IMR-90 (cell line): ENCODE measurements at regions not wholly inside any gene's neighbourhood (a gene's known extent, or its start where the extent isn't known, plus 50 kb on each side); places are given as distances from the start of the nearest gene placed in this dataset.

Experiments
- ATAC-seq: fragments of 200-7000 bp; cut with Tn5 transposase; 2 replicates; pipeline ENCODE4 v1.9.1; 2020; ENCODE audit warnings: low read depth, mild to moderate bottlenecking, moderate library complexity
- BruUV-seq: library from RNA; stranded (reverse); fragments of 400-500 nt; replicated peaks from 2 replicates; lab custom pipeline; 2021; lab: Mats Ljungman, UMichigan
- CTCF ChIA-PET: fragments of 300-600 bp; formaldehyde crosslinking; extraction: SDS; loops from one replicate; lab custom pipeline; 2021; ENCODE audit warnings: antibody characterized with exemption; lab: Yijun Ruan, JAX
- POLR2A ChIA-PET: fragments of 300-600 bp; sonication (Branson Sonifier 250); formaldehyde crosslinking; loops from one replicate; lab custom pipeline; 2022; ENCODE audit warnings: antibody characterized with exemption; ENCODE audit not compliant: unreplicated experiment; lab: Charles Lee
- DNase-seq: peaks from one replicate; pipeline ENCODE4 v3.0.0; 2013
- H2AFZ ChIP-seq: replicated peaks from 2 replicates; pipeline ENCODE3; 2013; ENCODE audit warnings: low read length, mild to moderate bottlenecking; ENCODE audit not compliant: poor library complexity
- H2AK5ac ChIP-seq: 2 replicates; pipeline ENCODE4 v1.6.1; 2013; ENCODE audit warnings: low read depth, low read length, inconsistent platforms
- H2AK9ac ChIP-seq: replicated peaks from 2 replicates; pipeline ENCODE3; 2013; ENCODE audit warnings: mild to moderate bottlenecking, low read depth, low read length, moderate library complexity; ENCODE audit not compliant: poor library complexity
- H2BK120ac ChIP-seq: 2 replicates; pipeline ENCODE4 v1.6.1; 2013; ENCODE audit warnings: low read depth, low read length, inconsistent platforms
- H2BK15ac ChIP-seq: 3 replicates; pipeline ENCODE4 v1.6.1; 2013; ENCODE audit warnings: low read depth, low read length, inconsistent platforms
- H2BK20ac ChIP-seq: 2 replicates; pipeline ENCODE4 v1.6.1; 2013; ENCODE audit warnings: low read depth, mild to moderate bottlenecking, inconsistent platforms, low read length, moderate library complexity
- H2BK5ac ChIP-seq: 2 replicates; pipeline ENCODE4 v1.6.1; 2013; ENCODE audit warnings: mild to moderate bottlenecking, low read depth, low read length, inconsistent platforms; ENCODE audit not compliant: poor library complexity, severe bottlenecking
- H3K14ac ChIP-seq: replicated peaks from 2 replicates; pipeline ENCODE4 v1.6.1; 2013; ENCODE audit warnings: low read depth, low read length, inconsistent platforms
- H3K18ac ChIP-seq: 2 replicates; pipeline ENCODE4 v1.6.1; 2013; ENCODE audit warnings: low read depth, low read length, control low read depth
- H3K23ac ChIP-seq: 2 replicates; pipeline ENCODE4 v1.6.1; 2013; ENCODE audit warnings: low read depth, low read length, inconsistent platforms
- H3K27ac ChIP-seq: 2 replicates; pipeline ENCODE4 v1.5.1; 2013; ENCODE audit warnings: mild to moderate bottlenecking, control low read depth, low read length; ENCODE audit not compliant: insufficient read depth
- H3K27me3 ChIP-seq: 2 replicates; pipeline ENCODE4 v1.6.1; 2013; ENCODE audit warnings: low read length; ENCODE audit not compliant: control insufficient read depth, insufficient read depth
- H3K36me3 ChIP-seq: 2 replicates; pipeline ENCODE4 v1.6.1; 2013; ENCODE audit warnings: low read length, mixed read lengths; ENCODE audit not compliant: control insufficient read depth, insufficient read depth
- H3K4ac ChIP-seq: 2 replicates; pipeline ENCODE4 v1.6.1; 2013; ENCODE audit warnings: low read depth, low read length, inconsistent platforms
- H3K4me1 ChIP-seq: 2 replicates; pipeline ENCODE4 v1.6.1; 2013; ENCODE audit warnings: low read length, mixed read lengths; ENCODE audit not compliant: control insufficient read depth, insufficient read depth
- H3K4me2 ChIP-seq: 2 replicates; pipeline ENCODE4 v1.6.1; 2013; ENCODE audit warnings: low read depth, mild to moderate bottlenecking, control low read depth, low read length, moderate library complexity
- H3K4me3 ChIP-seq: 2 replicates; pipeline ENCODE4 v1.5.1; 2013; ENCODE audit warnings: low read depth, mild to moderate bottlenecking, control low read depth, low read length, moderate library complexity; ENCODE audit not compliant: insufficient read depth
- H3K56ac ChIP-seq: 2 replicates; pipeline ENCODE4 v1.6.1; 2013; ENCODE audit warnings: low read length, inconsistent platforms; ENCODE audit not compliant: insufficient read depth; ENCODE audit errors: extremely low read depth
- H3K79me1 ChIP-seq, 2 experiments: 2 replicates each; pipeline ENCODE4 v1.6.1; 2013; ENCODE audit warnings: low read length in 2 of 2, inconsistent platforms in 1 of 2, low read depth in 1 of 2
- H3K9ac ChIP-seq: 2 replicates; pipeline ENCODE4 v1.6.1; 2013; ENCODE audit warnings: low read depth, low read length, control low read depth
- H3K9me1 ChIP-seq: 2 replicates; pipeline ENCODE4 v1.6.1; 2013; ENCODE audit warnings: low read length, inconsistent platforms; ENCODE audit not compliant: insufficient read depth
- H3K9me3 ChIP-seq: 2 replicates; pipeline ENCODE4 v1.6.1; 2013; ENCODE audit warnings: low read length; ENCODE audit not compliant: control insufficient read depth, insufficient read depth
- H4K20me1 ChIP-seq: 2 replicates; pipeline ENCODE4 v1.6.1; 2013; ENCODE audit warnings: low read length, inconsistent platforms; ENCODE audit not compliant: insufficient read depth
- H4K5ac ChIP-seq: 2 replicates; pipeline ENCODE4 v1.6.1; 2013; ENCODE audit warnings: mild to moderate bottlenecking, low read depth, low read length, control low read depth
- H4K8ac ChIP-seq, 2 experiments: 2 replicates each; pipeline ENCODE4 v1.6.1; 2013; ENCODE audit warnings: low read depth in 2 of 2, low read length in 2 of 2, control low read depth in 1 of 2, inconsistent platforms in 1 of 2
- H4K91ac ChIP-seq: 2 replicates; pipeline ENCODE4 v1.6.1; 2013; ENCODE audit warnings: low read depth, low read length, inconsistent platforms; ENCODE audit not compliant: insufficient read depth
- BHLHE40 ChIP-seq: fragments of 150-350 bp; IDR thresholded peaks from 2 replicates; pipeline ENCODE4 v1.6.1; 2016; ENCODE audit warnings: mild to moderate bottlenecking, low read depth, low read length
- CHD1 ChIP-seq: IDR thresholded peaks from 2 replicates; pipeline ENCODE4 v1.6.1; 2012; ENCODE audit warnings: low read depth, low read length, improper control_type of control experiment
- NFE2L2 ChIP-seq: fragments of 150-350 bp; IDR thresholded peaks from 2 replicates; pipeline ENCODE4 v1.6.1; 2016; ENCODE audit warnings: low read depth, mild to moderate bottlenecking, low read length
- RAD21 ChIP-seq: IDR thresholded peaks from 2 replicates; pipeline ENCODE4 v1.6.1; 2012; ENCODE audit warnings: low read length, improper control_type of control experiment
- WGBS, 2 experiments: methylation state at CpG; one replicate each; pipeline versions ENCODE4 v1.1.5 to v1.1.7; 2013; ENCODE audit warnings: missing lambda C conversion rate in 2 of 2; ENCODE audit not compliant: insufficient read length in 1 of 2; ENCODE audit errors: extremely low coverage in 2 of 2; 5-methylcytosine and 5-hydroxymethylcytosine counted together
- dilution Hi-C: fragments of 300-500 bp; cut with HindIII; formaldehyde crosslinking; loops from one replicate; pipeline ENCODE4 v1.14.3; 2018; ENCODE audit warnings: low sequenced_read_pairs; ENCODE audit not compliant: unreplicated experiment
- in situ Hi-C: fragments of 300-500 bp; cut with MboI; formaldehyde crosslinking; loops from 3 replicates; pipeline ENCODE4 v1.14.3; 2019; ENCODE audit warnings: low sequenced_read_pairs, inconsistent platforms, mixed read lengths
- intact Hi-C: fragments of 100-400 bp; cut with micrococcal nuclease; formaldehyde crosslinking; loops from 2 replicates; pipeline ENCODE4 v1.10.0; 2022

- 88% methylated on average over 1 of the region's 1 CpG; no CpG with 5 or more reads in 1 of the 2 experiments for WGBS, 2 experiments
- CTCF ChIA-PET: no interaction called here
- in situ Hi-C loops: no loop called here
These were observed 359.4 kb downstream of the CSNK1G3 start for GRCh38 chr5:123871373-123871772.

More at GRCh38 chr5:123871373-123871772, 359.4 kb downstream of the CSNK1G3 start:
- no peak overlapping the region for H3K4ac ChIP-seq
- H3K36me3 ChIP-seq: no peaks in the 10 kb centered on the region
- intact Hi-C loops (no loop called here), dilution Hi-C loops (no loop called here)
- no peak for ATAC-seq
- no peak overlapping the region for H2AFZ ChIP-seq
- H3K14ac ChIP-seq: no peak overlapping the region
- H2BK5ac ChIP-seq: no peak overlapping the region
- no peak overlapping the region for H3K27ac ChIP-seq
- no peak overlapping the region for H2AK9ac ChIP-seq
- no peaks in the 10 kb centered on the region for H3K9me3 ChIP-seq
- no peaks in the 10 kb centered on the region for H3K9me1 ChIP-seq
- H4K5ac ChIP-seq: no peak overlapping the region
- no peaks in the 10 kb centered on the region for H3K27me3 ChIP-seq
- DNase-seq: no peak
- H4K91ac ChIP-seq: no peak overlapping the region
- no peak overlapping the region for H2BK15ac ChIP-seq
- no peak overlapping the region for H3K4me3 ChIP-seq
- no peak overlapping the region for H3K4me2 ChIP-seq
- H3K79me1 ChIP-seq: no peaks in the 10 kb centered on the region
- POLR2A ChIA-PET: no interaction called here
- no peak overlapping the region for H2AK5ac ChIP-seq
- H4K8ac ChIP-seq: no peak overlapping the region
- H3K4me1 ChIP-seq: no peaks in the 10 kb centered on the region; the same call in 1 of the 2 replicates
- no peak overlapping the region for H3K18ac ChIP-seq
- H3K9ac ChIP-seq: no peak overlapping the region
- H4K20me1 ChIP-seq: no peaks in the 10 kb centered on the region
- no peak overlapping the region for H3K56ac ChIP-seq
- H3K23ac ChIP-seq: no peak overlapping the region
- no peak overlapping the region for H2BK120ac ChIP-seq
- H2BK20ac ChIP-seq: no peak overlapping the region
- TF ChIP-seq RAD21 (no peak), NFE2L2 (no peak), CHD1 (no peak), BHLHE40 (no peak)
- BruUV-seq: no TSS peak
